ENCODE measurements at regions not wholly inside any gene's neighbourhood (a gene's known extent, or its start where the extent isn't known, plus 50 kb on each side); places are given as distances from the start of the nearest gene placed in this dataset.
"Not testable (repeated sequence)": the region's sequence is repeated elsewhere in the genome, so short reads cannot be mapped to it uniquely, and the experiment has no call there.

DNA sequence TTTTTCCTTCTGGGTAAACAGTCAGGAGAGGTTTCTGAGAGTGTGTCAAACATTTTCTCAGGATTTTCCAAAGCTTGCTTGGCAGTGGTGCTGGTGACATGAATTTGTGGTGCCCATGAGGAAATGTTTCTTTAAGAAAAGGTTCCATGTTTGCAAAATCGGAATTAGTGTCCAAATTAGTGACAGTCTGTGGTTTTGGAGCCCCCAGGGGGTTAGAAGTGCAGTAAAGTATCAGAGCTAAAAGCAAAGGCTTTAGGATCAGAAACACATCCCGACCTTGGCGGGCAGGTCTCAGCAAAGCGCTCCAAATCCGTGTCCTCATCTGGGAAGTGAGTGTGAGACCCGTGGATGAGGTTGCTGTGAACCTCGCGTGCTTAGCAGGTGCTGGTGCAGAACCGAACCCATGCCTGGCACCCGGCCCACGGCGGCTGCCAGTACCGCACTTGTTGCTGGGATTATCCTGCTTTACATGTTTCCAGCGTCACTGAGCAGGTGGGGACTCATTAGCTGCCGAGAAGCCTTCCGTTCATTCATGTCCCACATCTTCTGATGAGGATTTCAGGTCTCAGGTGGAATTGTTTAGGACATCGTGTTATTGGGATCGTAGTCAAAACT lies 70.8 kb upstream of the COL5A1 start:
- ChIA-PET CTCF (interaction anchor here (1.0 kb wide), 1 partner anchor 15 kb away, joined by 3 read pairs; no protein-coding TSS in a partner anchor), POLR2A (interaction anchor here (0.5 kb wide), 1 partner anchor 906 kb away, joined by 3 read pairs; no protein-coding TSS in a partner anchor)
- TF ChIP-seq, protein P1, sequence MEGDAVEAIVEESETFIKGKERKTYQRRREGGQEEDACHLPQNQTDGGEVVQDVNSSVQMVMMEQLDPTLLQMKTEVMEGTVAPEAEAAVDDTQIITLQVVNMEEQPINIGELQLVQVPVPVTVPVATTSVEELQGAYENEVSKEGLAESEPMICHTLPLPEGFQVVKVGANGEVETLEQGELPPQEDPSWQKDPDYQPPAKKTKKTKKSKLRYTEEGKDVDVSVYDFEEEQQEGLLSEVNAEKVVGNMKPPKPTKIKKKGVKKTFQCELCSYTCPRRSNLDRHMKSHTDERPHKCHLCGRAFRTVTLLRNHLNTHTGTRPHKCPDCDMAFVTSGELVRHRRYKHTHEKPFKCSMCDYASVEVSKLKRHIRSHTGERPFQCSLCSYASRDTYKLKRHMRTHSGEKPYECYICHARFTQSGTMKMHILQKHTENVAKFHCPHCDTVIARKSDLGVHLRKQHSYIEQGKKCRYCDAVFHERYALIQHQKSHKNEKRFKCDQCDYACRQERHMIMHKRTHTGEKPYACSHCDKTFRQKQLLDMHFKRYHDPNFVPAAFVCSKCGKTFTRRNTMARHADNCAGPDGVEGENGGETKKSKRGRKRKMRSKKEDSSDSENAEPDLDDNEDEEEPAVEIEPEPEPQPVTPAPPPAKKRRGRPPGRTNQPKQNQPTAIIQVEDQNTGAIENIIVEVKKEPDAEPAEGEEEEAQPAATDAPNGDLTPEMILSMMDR (IDR thresholded peaks at IDR 0.05; ENCODE audit: insufficient read depth, low read length, missing control alignments) = no peak
- DNase-seq (ENCODE audit: low read depth, low spot score) = no peak
- no peak overlapping the region for H3K4me3 ChIP-seq (ENCODE audit: low read depth, low read length)

DNA sequence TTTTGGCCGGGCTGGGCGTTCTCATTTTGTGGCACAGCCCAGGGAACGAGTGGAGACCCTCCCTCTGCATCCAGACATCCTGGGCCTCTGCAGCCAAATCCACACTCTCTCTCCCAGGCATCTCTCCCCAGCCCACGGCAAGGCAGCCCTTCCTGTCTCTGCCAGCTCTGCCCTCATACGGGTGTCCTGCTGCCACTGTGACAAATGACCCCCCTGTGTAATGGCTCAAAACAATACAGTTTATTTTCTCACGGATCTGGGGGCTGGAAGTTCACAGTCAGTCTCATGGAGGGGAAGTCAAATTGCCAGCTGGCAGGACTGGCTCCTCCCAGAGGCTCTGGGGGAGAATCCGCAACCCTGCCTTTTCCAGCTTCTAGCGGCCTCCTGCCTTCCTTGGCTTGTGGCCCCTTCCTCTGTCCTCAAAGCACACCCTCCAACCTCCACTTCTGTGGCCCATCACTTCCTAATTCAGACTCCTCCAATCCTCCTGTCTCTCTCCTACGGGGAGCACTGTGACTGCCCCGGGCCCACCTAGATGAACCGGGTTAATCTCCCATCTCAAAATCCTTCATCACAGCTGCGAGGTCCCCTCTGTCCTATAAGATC lies 70.2 kb upstream of the COL5A1 start:
- TF ChIP-seq, protein P1 (IDR thresholded peaks at IDR 0.05; ENCODE audit: insufficient read depth, low read length, missing control alignments) = no peak
- ChIA-PET CTCF (interaction anchor here (1.0 kb wide), 1 partner anchor 122 kb away, joined by 3 read pairs; no protein-coding TSS in a partner anchor), POLR2A (interaction anchor here (0.5 kb wide), 1 partner anchor 905 kb away, joined by 3 read pairs; no protein-coding TSS in a partner anchor)
- DNase-seq (ENCODE audit: low read depth, low spot score) = no peak
- H3K4me3 ChIP-seq (ENCODE audit: low read depth, low read length) = no peak overlapping the region

DNA sequence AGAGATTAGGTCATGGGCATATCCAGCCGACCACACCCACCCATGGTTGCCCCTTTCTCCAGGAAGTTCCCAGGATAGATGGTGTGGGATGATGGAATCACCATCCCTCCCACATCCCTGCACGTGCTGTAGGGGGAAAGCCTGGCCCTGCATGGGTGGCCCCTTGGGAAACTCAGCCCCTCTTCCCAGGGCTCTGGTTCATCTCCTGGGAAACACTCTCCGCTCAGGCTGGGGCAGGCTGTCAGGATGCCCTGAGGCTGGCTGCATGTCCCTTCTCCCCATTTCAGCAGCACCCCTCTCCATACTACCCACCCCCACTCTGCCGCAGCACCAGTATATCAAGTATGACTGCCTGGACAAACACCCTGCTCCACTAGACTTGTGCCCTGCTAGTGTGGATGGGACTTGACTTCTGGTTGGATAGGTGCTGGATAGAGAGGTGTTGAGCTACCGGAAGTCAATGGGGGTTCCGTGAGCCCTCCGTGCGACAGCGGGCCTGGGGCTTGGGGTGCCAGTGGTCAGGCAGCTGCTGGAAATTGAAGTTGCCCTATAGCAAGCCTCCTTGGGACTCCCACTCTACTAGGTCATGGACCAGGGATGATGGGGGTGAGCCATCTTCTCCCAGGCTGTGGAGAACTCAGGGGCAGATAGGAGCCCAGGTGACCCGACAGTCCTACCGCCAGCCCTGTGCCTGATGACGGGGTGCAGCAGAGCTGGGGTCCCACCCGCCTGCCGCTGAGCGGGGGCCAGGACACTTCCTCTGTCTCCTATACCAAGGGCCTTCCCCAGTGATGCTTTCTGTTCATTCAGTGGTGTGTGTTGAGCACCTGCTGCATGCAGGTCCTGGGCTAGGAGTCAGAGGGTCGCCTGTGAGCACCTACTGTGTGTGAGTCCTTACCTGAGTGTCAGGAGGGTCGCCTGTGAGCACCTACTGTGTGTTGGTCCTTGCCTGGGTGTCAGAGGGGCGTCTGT lies 69.4 kb upstream of the COL5A1 start:
- H3K4me3 ChIP-seq (ENCODE audit: low read depth, low read length) = no peak overlapping the region
- ChIA-PET CTCF (interaction anchor here (0.9 to 1.0 kb wide), 2 partner anchors 12 to 123 kb away, joined by 3 read pairs; no protein-coding TSS in a partner anchor), POLR2A (no interaction called here)
- TF ChIP-seq, protein P1 (IDR thresholded peaks at IDR 0.05; ENCODE audit: insufficient read depth, low read length, missing control alignments) = no peak
- DNase-seq (ENCODE audit: low read depth, low spot score) = no peak

DNA sequence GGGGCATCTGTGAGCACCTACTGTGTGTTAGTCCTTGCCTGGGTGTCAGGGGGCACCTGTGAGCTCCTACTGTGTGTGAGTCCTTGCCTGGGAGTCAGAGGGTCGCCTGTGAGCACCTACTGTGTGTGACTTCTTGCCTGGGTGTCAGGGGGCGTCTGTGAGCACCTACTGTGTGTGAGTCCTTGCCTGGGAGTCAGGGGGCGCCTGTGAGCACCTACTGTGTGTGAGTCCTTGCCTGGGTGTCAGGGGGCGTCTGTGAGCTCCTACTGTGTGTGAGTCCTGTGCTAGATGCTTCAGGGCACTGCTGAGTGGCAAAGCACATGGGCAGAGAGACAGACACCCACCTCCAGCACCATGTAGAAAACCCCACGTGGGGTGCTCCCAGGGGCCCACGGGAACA lies 66.9 kb upstream of the COL5A1 start:
- DNase-seq (ENCODE audit: low read depth, low spot score); POLR2A ChIA-PET; H3K4me3 ChIP-seq (ENCODE audit: low read depth, low read length): not testable (repeated sequence)
- CTCF ChIA-PET = interaction anchor here (1.2 kb wide), 1 partner anchor 125 kb away, joined by 3 read pairs; no protein-coding TSS in a partner anchor

DNA sequence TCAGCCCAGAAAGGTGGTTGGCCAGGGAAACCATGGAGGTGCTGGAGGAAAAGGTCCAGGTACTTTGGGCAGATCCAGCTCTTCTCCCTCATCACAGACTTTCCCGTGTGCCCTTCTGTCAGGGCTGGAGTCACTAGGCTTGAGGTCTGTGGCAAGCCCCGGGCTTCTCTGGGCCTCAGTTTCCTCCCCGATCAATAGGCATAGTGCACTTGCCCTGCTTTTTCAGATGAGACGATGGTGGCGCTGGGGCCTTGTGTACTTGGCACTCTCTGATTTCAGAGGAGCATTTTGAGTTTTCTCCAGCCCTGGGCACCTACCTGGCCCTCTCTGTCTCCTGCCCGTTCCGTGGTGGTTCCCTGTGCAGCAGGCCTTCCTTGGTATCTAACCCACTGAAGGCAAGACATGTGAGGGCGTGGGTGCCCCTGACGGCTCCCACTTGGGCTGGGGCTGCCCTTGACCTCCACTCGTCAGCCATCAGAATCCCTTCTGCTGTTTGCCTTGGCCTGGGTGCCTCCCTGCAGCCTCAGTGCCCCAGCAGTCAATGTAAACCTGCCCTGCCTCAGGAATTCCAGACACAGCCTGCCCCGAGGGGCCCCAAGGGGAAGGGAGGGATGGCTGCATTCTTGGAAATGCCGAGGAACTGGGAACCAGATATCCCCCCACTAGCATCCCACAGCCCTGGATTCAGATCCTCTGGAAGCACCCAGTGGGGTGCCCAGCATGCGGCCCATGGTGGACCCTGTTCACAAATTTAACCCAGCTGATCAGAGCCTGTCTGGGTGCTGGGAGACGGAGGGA lies 66.3 kb upstream of the COL5A1 start:
- no peak overlapping the region for H3K4me3 ChIP-seq (ENCODE audit: low read depth, low read length)
- ChIA-PET CTCF (interaction anchor here (0.9 to 2.3 kb wide), 4 partner anchors 9 to 126 kb away, joined by 3 to 9 read pairs (median 4); no protein-coding TSS in a partner anchor), POLR2A (no interaction called here)

DNA sequence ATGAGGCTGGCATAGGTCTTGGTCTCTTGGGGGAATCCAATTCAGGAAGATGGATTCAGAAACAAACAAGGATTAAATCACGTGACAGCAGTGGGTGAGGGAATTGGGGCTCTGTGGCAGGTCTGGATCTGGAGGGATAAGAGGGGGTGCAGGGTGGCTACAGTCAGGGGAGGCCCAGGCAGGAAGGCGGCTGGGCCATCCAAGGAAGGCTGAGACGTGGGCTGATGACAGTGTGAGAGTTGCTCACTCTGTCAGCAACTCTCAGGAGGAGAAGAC lies 65.8 kb upstream of the COL5A1 start:
- ChIA-PET POLR2A (no interaction called here), CTCF (interaction anchor here (0.9 to 2.3 kb wide), 3 partner anchors 9 to 32 kb away, joined by 3 to 9 read pairs (median 5); no protein-coding TSS in a partner anchor)
- H3K4me3 ChIP-seq (ENCODE audit: low read depth, low read length) = no peak overlapping the region
- DNase-seq (ENCODE audit: low read depth, low spot score) = no peak
- TF ChIP-seq, protein P1 (IDR thresholded peaks at IDR 0.05; ENCODE audit: insufficient read depth, low read length, missing control alignments) = no peak

More for the DNA sequence above, 66.3 kb upstream of the COL5A1 start:
- TF ChIP-seq, protein P1 (IDR thresholded peaks at IDR 0.05; ENCODE audit: insufficient read depth, low read length, missing control alignments) = no peak
- no peak for DNase-seq (ENCODE audit: low read depth, low spot score)
